HG03432 (cell line): ENCODE measurements at regions not wholly inside any gene's neighbourhood (a gene's known extent, or its start where the extent isn't known, plus 50 kb on each side); places are given as distances from the start of the nearest gene placed in this dataset.

ENCODE experiments used
- ATAC-seq: cut with Tn5 transposase; IDR thresholded peaks from one replicate; pipeline ENCODE4 v1.9.1; 2021; ENCODE audit warnings: mild to moderate bottlenecking, moderate library complexity; ENCODE audit not compliant: unreplicated experiment

- ATAC-seq: no peak
These were observed 396.0 kb upstream of the USP24 start for GRCh38 chr1:55611123-55611522.

DNA sequence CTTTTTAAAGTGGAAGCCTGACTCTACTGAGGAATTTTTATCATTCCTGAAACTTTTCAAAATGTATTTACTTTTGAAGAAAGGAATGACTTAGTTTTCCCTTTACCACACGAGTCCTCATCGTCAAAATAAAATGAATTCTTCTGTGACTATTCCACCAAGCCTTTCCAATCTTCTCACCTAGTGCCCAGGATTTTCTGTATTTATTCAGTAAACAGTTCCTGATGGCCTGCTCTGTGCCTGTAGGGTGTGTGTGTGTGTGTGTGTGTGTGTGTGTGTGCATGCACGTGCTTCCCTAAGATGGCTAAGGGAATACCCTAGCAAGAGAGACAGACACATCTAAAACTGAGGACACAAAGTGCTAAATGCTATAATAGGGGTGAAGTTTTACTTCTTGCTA, 395.0 kb upstream of the USP24 start:
- no peak for ATAC-seq

- ATAC-seq: no peak
These were observed 394.5 kb upstream of the USP24 start for GRCh38 chr1:55609630-55610029.

DNA sequence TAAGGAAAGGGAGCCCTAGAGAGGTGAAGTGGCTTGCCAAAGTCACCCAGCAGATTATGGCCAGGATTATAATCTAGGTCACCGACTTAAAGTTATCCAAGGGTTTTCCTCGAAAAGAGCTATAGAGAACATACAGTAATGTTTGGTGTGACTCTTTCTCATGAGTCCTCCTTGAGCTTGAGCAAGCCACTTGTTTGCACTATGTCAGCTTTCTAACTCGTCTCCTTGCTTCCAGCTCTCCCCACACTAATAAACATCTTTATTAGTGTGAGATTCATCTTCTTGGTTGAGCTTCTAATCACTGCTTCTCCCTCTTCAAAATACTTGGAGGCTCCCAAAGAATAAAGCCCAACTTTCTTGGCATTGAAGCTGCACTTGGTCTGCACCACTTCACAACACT, 390.0 kb upstream of the USP24 start:
- ATAC-seq: no peak

DNA sequence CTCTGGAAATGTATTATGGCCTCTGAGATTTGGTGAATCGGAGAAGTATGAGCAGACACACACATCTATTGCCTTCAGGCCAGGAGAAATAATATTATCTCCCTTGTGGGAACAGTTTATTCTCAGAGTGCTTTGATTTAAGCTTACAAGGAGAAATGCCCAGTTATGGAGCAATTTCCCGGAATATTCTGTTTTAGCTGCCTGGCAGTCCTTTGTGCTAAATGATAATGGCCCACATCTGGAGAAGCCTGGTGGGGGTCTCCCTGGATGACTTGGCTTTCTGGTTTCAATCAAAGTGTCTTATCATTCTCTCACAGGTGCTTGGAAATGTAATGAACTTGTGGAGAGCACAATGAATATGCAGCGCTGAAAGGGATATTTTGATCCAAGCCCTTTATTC, 389.6 kb upstream of the USP24 start:
- ATAC-seq: no peak

DNA sequence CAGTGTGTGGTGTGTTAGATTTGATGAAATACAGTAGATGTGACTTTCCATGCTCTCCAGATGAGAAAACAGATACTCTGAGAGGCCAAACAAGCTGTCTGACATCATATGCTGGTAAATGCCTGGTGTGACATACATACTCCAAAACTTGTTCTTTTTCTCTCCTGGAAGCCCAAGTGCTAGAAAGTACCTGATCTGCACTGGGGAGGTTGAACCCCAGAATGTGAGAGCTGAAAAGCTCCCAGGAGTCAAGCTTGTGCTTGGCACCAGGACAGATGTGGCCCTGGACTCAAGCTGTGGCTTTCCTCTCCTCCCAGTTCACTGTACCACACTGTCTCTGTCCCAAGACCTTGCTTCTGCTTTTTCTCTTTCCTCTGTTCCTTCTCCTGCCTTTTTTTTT, 389.0 kb upstream of the USP24 start:
- ATAC-seq: no peak

- ATAC-seq: no peak
These were observed 385.1 kb upstream of the USP24 start for GRCh38 chr1:55600242-55600641.

DNA sequence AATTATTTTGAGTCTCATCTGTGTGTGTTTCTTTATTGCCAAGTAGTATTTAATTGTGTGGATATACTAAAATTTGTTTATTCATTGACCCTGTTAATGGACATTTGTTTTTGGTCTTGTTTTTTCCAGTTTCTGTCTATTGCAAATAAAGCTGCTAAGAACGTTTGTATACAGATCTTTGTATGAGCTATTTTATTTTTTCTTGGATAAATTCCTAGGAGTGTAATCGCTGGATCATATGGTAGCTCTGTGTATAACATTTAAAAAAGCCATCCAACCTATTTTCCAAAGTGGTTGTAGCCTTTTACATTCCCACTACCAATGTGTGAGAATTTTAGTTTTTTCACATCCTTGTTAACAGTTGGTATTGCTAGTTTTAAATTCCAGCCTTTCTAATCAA, 382.7 kb upstream of the USP24 start:
- no peak for ATAC-seq

GRCh38 chr1:55594701-55595100, 379.5 kb upstream of the USP24 start:
- no peak for ATAC-seq

DNA sequence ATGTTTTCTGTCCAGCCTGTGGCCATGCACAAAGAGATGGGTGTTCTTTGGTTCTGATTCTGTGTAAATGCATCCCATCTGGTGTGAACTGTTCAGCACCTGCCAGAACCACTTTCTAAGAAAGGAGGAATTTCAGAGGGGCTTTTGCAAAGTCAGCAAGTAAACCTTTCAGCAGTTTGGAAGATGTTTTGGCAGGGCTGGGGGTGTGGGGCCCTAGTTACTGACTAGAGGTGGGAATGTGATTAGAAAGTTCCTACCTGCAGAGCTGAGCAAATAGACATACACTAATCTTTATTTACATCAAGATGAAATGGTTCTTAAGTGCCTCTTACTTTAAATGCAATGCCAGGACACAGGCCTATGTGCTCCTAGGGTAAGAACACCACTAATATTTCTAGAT, 378.1 kb upstream of the USP24 start:
- ATAC-seq: no peak

DNA sequence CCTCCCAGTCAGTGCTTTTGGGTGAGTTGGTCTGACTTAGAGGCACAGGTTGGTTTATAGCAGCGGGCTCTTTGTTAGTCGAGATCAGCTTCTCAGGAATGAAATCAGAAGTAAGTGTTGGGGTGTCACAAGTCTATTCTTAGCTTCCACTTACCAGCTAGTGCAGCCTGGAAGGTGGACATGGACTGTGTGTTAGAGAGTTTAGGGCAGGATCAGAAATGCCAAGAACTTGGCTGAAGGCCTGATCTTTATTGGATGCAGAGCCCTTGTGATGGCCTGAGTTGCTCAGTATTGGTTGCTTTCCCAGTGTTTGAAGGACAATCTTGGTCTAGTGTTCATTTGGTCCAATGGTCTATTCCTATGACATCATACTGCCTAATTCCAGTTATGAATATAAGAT, 377.0 kb upstream of the USP24 start:
- no peak for ATAC-seq

GRCh38 chr1:55589671-55590297, 374.6 kb upstream of the USP24 start:
- ATAC-seq: no peak

GRCh38 chr1:55588309-55588708, 373.1 kb upstream of the USP24 start:
- ATAC-seq: no peak

GRCh38 chr1:55586771-55587170, 371.6 kb upstream of the USP24 start:
- ATAC-seq: no peak

- no peak for ATAC-seq
These were observed 370.2 kb upstream of the USP24 start for GRCh38 chr1:55585402-55585792.

DNA sequence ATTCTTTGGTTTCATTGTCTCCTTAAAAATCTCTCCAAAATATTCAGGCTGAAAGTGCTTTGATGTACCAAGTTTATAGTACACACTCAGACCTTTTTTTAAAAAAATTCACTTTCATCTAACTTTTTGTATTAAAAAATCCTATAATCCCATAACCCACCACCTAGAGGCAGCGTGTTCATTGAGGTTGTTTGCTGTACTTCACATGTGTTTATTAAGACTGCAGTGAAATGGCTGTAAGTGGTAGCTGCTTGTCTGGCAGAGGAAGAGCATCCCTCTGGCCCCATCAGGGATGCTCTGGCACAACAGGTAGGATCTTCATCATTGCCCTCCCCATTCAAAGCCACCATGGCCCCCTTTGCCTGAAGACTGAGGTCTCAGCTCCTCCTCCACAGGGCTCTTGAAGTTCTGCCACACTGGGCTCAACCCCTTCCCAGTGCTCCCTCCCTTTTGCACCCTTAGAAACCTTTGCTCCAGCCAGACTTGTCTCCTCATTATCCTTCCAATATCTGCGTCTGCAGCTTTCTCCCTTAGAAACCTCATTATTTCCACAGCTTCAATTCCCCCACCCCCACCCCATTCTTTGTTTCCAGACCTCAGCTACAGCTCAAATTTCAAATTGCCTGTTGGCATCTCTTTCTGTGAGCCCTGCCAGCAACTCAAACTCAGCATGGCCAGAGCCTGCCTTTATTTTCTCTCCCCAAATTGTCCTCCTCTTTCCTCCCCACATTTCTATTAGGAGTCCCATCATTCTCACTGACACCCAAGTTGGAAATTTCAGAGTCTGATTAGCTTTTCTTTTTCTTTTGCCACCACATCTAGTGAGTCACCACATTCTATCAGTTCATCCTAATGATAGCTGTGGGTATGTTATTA, 369.6 kb upstream of the USP24 start:
- ATAC-seq: no peak

DNA sequence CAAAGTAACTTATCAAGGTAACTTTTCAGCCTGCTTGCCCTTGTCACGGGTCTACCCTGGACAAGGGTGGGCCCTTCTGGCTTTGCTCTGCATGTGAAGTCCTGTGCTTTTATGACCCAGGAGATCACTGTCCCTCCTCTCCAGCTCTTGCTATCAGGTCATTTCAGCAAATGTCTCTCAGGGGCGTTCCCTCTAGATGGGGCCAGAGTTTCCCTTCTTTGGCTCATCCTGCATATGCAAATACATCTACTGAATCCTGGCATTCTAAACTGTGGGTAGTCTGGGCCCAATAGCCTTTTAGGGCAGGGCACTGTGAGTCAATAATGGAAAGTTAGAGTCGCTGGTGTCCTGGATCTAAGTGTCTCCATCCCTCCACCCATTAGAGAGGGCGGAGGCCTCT, 366.9 kb upstream of the USP24 start:
- ATAC-seq: no peak

DNA sequence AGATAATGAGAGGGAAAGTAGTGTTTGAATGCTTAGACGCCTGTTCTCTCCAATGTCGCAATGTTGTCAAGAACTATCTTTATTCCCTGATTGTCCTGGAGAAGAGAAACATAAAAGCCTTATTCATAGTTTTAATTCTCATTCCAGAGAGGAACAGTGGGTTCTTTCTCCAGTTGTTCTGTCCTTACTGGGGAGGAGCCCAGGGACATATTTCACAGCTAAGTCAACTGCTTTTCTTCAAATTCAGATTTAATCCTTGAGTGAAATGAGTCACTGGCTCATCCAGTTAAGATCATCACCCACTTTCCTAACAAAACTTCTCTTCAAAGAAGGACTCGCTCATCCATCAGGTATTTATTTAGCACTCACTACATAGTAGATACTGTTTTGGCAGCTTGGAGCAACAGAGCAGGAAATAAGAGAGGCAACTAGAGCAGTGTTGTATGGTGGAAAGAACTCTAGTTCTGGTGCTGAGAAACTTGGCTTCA, 365.7 kb upstream of the USP24 start:
- no peak for ATAC-seq

GRCh38 chr1:55579332-55580001, 364.3 kb upstream of the USP24 start:
- no peak for ATAC-seq

- no peak for ATAC-seq
These were observed 363.5 kb upstream of the USP24 start for GRCh38 chr1:55578646-55579045.

DNA sequence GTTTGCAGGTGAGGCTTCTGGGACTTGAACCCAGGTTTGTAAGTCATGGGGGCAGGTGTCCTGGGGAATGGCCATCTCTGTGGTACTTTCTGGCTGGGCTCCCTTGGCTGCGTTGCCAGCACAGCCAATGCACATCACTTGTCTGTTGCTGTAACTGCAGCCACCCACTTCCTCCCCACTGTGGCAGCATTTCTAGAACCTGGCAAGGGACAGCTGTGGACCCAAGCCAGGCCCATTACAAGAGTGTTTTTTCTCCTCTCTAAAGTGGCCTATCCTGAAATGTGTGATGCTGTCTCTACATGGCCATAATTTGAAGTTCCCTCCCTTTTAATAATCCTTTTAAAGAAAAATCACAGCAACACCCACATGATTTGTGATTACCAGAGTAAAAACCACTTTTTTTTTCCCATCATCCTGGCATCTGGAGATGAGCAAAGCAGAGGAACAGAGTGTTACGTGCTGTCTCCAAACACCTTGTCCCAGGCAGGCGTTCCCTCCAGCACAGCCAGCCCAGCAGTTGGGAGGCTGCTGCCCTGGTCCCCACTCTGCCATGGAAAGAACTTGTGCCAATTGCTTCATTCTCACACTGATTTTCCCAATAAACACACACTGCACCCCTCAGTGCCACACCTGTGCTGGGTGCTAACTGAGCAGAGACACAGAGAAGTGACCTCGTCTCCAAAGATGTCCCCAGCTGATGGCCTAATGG, 360.6 kb upstream of the USP24 start:
- ATAC-seq: no peak
